ENCODE measurements at regions not wholly inside any gene's neighbourhood (a gene's known extent, or its start where the extent isn't known, plus 50 kb on each side); places are given as distances from the start of the nearest gene placed in this dataset.

GRCh38 chr12:87930033-87930432 is 99.2 kb downstream of the C12orf50 start:
- no peak for TF ChIP-seq CTCF (IDR thresholded peaks at IDR 0.05; ENCODE audit: borderline replicate concordance, control extremely low read depth, extremely low read depth, insufficient read depth, missing control alignments)
- DNase-seq (ENCODE audit: low spot score): no peak
- in situ Hi-C loops (cut with MboI; ENCODE audit: low sequenced_read_pairs, unreplicated experiment): no loop called here

DNA sequence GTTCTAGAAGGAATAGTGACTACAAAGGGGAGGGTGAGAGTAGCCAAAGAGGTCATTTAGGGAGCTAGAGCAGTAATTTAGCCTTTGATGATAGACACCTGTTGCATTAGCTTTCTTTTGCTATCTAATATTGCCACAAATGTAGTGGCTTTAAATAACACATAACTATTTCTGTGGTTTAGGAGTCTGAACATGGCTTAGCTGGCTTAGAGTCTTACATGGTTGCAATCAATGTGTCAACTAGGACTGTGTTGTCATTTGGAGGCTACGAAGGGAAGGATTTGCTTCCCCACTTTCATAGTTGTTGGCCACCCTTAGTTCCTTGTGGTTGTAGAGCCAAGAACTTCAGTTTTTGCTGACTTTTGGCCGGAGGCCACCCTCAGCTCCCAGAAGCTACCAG is 99.9 kb downstream of the C12orf50 start:
- DNase-seq (ENCODE audit: low spot score): no peak
- no peak for TF ChIP-seq CTCF (IDR thresholded peaks at IDR 0.05; ENCODE audit: borderline replicate concordance, control extremely low read depth, extremely low read depth, insufficient read depth, missing control alignments)
- in situ Hi-C loops (cut with MboI; ENCODE audit: low sequenced_read_pairs, unreplicated experiment): no loop called here

DNA sequence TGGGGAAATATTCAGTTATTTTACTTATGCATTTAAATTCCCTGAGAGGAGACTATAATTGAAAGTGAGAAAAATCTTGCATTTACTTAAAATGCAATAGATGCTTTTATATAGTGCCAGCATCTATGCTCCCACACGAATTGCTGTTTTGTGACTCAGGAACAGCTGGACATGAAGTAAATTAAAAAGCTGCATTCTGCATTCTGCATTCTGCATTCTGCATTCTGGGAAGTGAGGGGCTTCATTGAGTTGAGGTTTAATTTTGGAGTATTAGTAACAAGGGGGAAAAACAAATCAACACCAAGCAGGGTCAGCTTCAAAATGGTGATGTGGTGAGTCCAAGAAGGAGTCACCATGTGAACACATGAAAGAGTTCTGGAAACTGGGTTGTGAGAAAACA is 101.2 kb downstream of the C12orf50 start:
- no peak for DNase-seq (ENCODE audit: low spot score)
- in situ Hi-C loops (cut with MboI; ENCODE audit: low sequenced_read_pairs, unreplicated experiment): no loop called here
- TF ChIP-seq CTCF (IDR thresholded peaks at IDR 0.05; ENCODE audit: borderline replicate concordance, control extremely low read depth, extremely low read depth, insufficient read depth, missing control alignments): no peak

GRCh38 chr12:87925021-87925420 is 104.2 kb downstream of the C12orf50 start:
- no peak for TF ChIP-seq CTCF (IDR thresholded peaks at IDR 0.05; ENCODE audit: borderline replicate concordance, control extremely low read depth, extremely low read depth, insufficient read depth, missing control alignments)
- no peak for DNase-seq (ENCODE audit: low spot score)
- in situ Hi-C loops (cut with MboI; ENCODE audit: low sequenced_read_pairs, unreplicated experiment): no loop called here

GRCh38 chr12:87924149-87924548 is 105.1 kb downstream of the C12orf50 start:
- in situ Hi-C loops (cut with MboI; ENCODE audit: low sequenced_read_pairs, unreplicated experiment): no loop called here
- no peak for TF ChIP-seq CTCF (IDR thresholded peaks at IDR 0.05; ENCODE audit: borderline replicate concordance, control extremely low read depth, extremely low read depth, insufficient read depth, missing control alignments)
- DNase-seq (ENCODE audit: low spot score): no peak

GRCh38 chr12:87923361-87923760 is 105.8 kb downstream of the C12orf50 start:
- DNase-seq (ENCODE audit: low spot score): no peak
- no peak for TF ChIP-seq CTCF (IDR thresholded peaks at IDR 0.05; ENCODE audit: borderline replicate concordance, control extremely low read depth, extremely low read depth, insufficient read depth, missing control alignments)
- in situ Hi-C loops (cut with MboI; ENCODE audit: low sequenced_read_pairs, unreplicated experiment): no loop called here

DNA sequence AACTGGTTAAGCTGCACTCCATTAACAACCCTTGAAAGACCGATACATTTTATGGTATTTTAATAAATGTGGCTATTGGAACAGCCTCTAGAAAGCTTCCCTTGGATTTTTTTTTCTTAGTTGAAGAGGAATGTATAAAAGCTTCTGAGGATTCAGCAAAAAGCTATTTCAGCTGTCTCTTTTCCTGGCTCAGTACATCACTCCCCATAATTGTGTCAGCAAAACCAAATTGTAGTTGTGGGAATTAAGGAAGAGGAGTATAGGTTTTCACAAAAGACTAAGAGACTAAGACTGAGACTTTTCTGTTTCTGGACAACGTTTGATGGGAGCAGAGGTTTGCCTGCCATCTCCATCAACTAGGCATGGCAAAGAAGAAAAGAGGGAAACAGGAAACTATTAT is 106.5 kb downstream of the C12orf50 start:
- no peak for TF ChIP-seq CTCF (IDR thresholded peaks at IDR 0.05; ENCODE audit: borderline replicate concordance, control extremely low read depth, extremely low read depth, insufficient read depth, missing control alignments)
- DNase-seq (ENCODE audit: low spot score): no peak
- in situ Hi-C loops (cut with MboI; ENCODE audit: low sequenced_read_pairs, unreplicated experiment): no loop called here

Measured in GM13976 (cell line).